NCI-H460 (cell line): ENCODE measurements at regions not wholly inside any gene's neighbourhood (a gene's known extent, or its start where the extent isn't known, plus 50 kb on each side); places are given as distances from the start of the nearest gene placed in this dataset.
"Not testable (repeated sequence)": the region's sequence is repeated elsewhere in the genome, so short reads cannot be mapped to it uniquely, and the experiment has no call there.

Experiments used
- DNase-seq: peaks from one replicate; pipeline ENCODE4 v3.0.0-alpha.2; 2016; ENCODE audit warnings: low read depth; ENCODE audit errors: extremely low read depth

DNA sequence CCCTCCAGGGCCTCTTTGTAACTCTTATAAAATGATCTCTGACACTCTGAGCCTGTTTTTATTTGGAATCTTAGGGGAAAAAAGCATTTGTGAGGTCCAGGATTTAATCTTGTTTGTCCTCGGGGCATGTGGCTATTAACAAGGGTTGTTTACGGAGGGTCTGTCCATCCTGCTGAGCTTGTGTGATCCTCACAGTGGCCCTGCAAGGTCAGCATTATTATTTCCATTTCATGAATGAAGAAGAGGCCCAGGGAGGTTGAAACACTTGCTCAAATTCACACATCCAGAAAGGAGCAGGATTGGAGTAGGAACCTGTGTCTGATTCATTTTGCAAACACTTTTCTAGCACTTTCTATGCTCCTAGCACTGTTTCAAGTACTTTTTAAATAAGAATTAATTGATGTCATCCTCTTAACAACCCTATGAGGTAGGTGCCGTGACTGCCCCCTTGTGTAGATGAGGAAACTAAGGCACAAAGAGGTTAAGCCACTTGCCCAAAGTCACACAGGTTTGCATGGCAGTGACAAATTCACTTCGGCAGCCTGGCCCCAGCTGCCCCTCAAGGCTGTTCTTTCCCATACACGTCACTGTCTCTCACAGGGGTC, 178.9 kb downstream of the MIS18A start:
- no peak for DNase-seq

DNA sequence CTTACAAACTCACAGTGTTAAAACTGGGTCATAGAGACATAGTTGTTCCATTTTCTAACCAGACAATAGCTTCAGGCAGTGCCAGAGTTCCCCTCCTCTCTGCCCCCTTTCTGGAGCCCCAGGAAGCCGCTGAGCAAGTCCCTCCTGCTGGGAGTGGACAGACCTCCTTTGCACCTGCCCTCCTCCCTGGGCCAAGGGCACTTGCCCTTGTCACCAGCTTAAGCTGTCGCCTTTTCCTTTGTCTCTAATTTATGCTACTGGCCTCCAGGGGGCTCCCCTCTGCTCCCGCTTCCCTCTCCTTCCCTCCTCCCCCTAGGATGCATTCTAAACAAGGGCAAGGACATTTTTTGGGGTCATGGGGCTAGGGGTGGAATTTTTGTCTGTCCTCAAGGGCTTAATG, 182.4 kb downstream of the MIS18A start:
- peak; percentile 24 for DNase-seq

DNA sequence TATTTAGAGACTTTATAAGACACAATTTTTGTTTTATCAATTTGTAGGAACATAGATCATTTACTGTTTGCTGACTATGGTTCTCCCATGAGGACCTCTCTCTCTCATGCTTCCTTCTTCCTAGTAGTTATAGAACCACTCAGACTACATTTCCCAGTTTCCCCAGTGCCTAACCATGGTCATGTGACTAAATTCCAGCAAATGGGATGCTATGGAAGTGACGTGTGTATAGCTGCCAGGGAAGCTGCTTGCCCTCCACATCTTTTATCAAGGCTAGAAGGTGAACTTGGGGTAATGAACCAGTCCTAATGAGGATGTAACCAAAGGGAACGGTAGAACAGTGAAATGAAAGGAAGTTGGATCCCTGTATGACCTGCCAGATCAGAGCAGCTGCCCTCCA, 184.0 kb downstream of the MIS18A start:
- DNase-seq, result peak; percentile 13

DNA sequence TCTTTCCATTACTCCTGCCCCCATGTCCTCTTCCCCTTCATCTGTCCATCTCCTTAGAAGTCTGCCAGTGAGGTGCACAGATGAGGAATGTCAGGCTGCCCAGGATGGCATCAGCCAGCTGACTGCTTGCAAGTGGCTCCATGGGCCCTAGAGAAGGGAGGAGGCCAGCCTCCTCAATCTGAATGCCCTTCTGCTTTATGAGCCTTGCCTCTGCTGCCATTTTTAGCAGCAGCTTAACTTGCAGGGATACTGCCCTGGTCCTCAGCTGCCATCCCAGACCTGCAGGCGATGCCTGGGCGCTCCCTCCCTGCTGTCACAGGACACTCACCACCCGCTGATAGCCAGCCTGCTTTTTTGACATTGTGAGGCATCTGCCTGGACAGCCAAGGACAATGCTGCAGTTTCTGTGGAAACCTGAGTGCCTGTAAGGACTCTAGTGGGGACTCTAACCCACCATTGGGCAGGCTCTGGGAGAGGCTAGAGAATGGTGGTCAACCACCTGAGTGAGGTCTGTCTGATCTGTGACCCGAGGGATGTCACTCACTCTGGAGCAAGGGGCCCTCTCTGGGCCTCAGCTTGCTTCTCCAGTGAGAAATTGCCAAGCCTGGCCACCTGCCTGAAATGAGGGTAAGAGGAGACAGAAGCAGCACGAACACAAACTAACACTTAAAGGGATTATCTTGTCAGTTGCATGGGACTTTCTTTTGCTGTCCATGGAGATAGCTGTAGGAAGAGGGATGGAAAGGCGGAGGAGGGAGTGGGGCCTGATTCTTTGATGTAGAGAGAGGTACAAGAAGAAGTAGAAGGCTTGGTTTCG, 185.0 kb downstream of the MIS18A start:
- DNase-seq, result no peak

DNA sequence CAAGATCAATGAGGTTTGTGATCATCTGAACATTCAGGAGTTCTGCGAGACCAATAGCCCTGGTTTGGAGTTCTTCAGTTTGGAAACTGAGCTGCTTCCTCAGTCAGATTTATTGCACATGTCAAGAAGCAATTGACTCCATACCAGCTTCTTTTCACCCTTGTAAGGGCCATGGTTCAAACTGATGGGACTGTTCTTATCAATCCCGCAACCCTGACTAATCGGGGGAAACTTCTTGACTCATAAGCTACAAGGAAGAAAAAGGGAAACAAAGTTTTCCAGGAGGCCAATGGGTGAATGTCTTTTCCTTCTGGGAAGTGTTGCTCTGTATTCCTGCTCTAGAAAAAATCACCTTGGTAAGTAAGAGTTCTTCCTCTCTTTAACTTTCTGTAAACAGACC, 187.9 kb downstream of the MIS18A start:
- no peak for DNase-seq

DNA sequence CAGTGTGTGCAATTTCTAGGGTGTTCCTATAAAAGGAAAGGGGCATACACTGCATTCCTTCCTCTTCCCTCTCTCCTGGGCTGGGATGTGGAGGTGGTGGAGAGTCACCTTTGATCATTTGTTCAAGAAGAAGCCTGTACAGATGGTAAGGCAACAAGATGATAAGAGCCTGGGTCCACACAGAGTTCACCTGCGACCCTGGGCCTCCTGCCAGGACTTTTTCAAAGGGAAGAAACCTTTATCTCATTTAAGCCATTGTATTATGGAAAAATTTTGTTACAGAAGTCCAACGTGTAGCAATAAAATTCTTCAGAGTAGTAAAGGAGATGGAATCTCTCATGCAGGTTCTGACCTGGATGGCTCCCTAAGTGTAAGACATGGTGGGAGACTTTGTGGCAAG, 189.1 kb downstream of the MIS18A start:
- no peak for DNase-seq

DNA sequence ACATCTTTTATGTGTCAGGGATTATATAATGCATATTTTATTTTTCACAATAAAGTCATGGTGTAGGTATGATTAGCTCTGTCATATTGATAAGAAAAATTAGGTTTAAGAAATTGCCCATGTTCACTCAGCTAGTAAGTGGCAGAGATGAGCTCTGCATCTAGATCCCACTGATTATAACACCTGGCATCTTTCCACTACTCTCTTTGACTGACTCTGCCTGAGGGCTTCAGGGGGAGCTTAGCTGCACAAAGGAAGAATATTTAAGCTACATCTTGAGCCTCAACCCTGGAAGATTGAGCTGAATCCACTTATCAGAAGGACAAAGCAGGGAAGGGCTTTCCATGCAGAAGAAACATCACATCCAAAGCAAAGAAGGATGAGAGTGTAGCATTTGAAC, 190.4 kb downstream of the MIS18A start:
- DNase-seq, result no peak

DNA sequence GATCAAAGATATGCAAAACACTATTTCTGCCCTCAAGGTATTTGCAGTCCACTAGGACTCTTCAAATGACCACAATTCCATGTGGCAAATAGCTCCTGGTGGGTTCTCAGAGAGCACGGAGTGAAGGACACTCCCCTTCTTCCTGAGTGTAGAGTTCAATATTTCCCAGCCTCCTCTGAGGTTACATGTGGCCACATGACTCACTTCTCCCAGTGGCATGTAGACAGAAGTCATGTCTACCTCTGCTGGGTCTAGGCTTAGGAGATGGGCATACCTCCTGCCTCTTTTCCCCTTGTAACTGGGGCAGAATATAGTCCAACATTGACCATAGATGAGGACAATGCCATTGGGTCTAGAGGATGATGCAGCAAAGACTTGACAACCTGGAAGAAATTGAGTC, 191.4 kb downstream of the MIS18A start:
- no peak for DNase-seq

DNA sequence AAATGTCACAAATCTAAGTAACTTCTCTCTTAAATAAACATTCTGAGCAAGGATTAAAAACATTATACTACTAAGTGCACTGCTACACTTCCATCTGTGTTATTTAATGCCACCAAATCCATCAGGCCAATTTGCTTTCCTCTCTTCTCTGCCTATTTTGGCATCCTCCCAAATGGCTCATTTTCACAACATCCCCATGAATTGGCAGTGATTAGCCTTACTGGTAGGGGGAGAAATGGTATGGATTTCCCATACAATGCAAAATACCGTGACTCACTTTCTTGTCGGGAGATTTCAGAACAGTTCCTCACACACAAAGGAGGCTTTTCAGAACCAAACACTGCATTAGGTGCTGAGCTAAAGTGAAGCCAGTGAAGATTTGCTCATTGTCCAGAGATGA, 195.7 kb downstream of the MIS18A start:
- no peak for DNase-seq

DNA sequence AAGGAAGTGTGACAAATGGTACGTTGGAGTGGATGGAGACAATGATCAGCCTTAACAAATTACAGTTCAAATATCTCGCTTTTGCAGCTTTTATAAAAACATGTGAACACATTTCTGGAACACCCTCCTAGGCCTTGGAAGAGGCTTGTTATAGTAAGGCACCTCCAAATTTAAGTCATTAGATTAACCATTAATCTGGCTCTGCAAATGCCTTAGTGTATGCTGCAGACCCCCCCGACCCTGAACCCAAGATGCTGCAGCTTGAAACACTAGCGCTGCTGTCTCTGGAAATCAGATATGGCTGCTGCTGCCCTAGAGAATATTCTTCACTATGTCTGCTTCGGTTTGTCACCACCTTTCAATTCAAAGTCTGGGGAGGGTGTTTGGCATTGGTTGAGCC, 196.4 kb downstream of the MIS18A start:
- DNase-seq, result no peak

DNA sequence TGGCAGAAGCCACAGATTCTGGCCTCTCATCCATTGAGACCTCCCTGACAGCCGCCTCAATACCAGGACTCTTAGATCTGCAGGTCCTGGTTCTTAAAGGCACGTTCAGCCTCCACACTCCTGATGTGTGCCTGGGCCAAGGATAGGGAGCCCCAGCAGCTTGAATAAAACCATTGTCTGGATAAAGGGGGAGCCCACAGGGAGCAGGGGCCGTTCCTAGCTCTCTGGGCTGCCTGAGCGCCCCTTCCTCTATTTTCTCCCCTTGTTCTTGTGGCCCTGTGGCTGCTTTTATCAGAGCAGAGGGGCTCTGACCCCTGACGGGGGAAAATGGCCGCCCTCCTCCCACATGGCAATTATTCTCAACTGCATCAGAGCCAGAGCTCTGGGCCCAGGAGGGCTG, 200.8 kb downstream of the HUNK start:
- no peak for DNase-seq

DNA sequence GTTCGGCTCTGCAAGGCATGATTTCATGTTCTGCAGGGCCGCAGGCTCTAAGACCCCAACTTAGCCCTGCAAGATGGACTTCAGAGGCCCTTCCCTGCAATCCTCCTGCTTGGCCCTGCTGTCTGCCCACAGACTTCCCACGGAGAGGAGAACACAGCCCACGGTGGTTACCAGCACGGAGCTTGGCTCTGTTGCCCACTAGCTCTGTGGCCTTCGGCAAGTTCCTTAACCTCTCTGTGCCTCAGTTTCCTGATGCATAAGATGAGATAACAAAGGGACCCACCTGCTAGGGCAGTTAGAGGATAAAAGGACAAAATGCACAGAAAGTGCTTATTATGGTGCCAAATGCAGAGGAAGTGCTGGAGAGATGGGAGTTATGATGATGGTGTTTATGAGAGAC, 200.4 kb downstream of the HUNK start:
- no peak for DNase-seq

DNA sequence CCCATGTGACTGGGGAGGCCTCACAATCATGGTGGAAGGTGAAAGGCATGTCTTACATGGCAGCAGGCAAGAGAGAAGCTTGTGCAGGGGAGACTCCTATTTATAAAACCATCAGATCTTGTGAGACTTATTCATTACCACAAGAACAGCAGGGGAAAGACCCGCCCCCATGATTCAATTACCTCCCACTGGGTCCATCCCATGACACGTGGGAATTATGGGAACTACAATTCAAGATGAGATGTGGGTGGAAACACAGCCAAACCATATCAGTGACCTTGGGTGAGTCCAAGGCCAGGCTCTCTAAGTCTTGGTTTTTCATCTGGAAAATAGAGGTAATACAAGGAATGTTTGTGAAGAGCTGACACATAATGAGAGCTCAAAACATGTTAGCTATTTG, 198.8 kb downstream of the HUNK start:
- not testable (repeated sequence) for DNase-seq

DNA sequence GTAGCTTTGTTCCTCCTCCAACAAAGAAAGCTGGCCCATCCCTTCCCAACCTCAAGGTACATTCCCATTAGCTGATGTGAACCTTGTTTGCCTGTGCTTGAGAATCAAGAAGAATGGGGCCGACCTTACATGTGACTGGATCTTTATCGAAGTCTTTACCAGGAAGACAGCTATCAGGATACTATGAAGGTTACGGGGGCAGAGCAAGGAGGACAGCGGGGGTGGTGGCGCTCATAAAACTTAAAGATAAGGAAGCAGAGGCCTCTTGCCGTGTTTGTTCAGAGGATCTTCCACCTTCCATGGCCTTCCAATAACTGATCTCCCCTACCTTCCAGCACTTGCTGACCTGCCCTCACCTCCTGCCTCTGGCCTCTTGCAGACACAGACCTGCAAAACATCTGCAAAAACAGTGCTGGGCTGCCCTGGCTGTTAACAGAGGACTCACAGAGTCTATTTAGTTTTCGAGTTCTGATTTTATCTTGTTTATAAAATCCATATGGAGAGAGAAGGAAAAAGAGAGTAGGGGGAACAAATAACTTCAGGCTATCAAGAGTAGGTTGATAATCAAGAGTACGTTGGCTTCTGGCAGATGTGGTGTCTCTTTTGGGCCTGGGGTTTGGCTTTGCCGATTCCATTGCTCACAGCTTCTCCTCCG, 198.0 kb downstream of the HUNK start:
- DNase-seq, result no peak

DNA sequence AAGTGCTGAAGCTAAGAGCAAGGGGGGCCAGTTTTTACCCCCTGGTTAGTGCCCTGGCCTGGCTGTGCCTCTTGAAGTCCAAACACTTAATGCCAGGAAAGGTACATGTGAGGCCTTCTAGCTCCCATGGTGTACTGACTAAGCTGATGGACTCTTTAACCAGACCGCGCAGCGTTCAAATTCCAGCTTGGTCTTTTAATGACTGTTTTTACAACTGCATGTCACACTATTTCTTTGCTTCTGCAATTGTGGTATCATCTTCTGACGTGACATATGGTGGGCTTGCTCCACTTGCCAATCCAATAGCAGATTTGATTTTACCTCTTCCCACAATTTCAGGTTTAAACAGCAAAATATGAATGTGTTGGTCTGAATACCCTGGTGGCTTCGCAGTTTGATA, 197.3 kb downstream of the HUNK start:
- DNase-seq, result no peak

DNA sequence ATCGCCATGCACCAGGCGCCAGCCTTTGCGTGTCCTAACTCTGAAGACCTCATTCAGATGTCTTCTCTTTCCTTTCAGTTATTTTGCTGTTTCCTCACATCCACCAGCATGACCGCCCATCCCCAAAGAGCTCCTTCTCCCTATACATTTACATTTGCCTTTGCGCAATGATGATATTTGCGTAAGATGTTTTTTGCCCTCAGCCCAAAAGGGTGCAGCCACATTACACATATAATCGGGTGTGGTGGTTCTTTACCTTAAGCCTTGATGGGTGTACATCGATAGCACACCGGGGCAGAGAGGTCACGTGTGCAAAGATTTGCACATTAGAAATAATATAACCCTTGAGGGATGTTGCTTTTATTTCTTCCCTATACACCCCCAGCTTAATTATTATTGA, 192.8 kb downstream of the HUNK start:
- DNase-seq, result no peak

DNA sequence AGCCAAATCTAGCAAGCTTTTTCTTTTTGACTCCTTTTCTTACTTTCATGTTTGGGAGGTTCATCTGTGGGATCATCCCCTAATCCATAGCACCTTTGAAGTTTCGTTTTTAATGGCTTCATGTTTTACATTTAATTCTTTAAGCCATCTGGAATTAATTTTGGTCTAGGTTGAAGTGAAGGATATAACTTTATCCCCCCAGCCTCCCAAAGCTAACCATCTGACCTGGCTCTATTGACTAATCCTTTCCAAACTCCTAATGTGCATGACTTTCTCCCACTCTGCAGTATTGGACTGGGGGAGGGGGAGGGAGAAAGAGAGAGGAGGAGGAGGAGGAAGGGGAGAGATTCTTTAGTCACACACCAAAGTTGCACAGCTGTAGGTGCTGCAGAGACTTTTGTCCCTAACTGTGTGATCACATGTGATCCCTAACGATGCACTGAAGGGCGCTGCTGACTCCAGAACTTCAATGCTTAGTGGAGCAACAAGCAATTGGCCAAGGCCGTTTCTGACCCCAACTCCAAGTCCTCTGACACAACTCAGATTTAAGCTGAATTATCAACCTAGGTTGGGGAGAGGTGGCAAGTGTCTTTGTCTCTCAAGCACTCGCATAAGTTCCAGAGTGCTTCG, 191.6 kb downstream of the HUNK start:
- no peak for DNase-seq

DNA sequence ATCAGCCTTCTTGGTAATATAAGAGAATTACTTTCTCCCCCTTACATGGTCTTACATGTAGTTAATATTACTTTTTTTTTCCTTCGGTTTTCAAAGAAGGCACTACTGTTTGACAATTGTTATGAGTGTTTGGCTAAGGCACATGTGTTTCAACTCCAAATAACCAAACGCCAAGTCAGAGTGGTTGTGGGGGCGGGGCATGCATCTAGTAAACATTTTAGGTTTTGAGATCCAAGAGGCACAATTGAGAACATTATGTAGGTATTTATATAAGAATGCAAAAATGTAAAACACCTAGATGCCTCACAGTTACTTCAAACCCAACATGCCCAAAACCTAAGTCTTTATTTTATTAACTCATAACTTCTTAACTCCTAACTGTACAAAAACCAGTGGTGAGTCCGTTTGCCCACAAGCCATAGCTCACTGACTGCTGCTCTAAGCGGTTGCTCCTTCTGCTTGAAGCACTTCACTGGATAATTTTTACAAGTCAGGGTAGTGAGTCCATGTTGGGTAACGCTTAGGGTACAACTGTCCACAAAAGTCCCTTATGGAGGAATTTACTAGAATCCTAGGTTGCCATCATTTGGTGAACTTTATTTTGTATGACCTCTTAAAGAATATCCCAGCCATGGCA, 189.9 kb downstream of the HUNK start:
- no peak for DNase-seq

DNA sequence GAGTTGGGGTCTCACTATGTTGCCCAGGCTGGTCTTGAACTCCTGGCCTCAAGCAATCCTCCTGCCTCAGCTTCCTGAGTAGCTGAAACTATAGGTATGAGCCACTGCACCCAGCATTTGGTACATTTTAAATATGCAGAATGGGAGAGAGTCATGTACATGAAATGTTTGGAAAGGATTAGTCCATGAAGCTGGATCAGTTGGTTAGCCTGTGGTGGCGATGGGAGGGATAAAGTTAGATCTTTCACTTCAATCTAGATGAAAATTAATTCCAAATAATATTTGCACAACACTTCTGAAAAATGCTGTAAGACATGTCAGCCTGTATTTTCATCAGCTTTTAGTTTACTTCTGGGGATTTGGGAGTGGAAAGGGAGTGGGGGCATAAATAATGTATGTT, 188.9 kb downstream of the HUNK start:
- no peak for DNase-seq

DNA sequence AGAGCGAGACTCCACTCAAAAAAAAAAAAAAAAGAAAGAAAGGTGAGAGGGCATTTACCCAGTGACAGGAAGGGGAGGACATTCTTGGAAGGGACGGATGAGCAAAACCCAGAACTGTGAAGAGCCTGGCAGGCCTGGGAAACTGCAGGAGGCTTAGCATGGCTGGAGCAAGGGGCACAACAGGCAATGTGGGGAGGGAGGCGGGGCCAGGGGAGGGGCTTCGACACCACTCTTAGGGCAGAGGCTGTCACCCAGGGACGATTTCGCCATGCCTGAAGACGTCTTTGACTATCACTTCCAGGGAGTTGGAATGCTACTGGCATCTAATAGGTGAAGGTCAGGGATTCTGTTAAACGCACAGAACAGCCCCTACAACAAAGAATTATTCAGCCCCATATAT, 184.0 kb downstream of the HUNK start:
- no peak for DNase-seq

DNA sequence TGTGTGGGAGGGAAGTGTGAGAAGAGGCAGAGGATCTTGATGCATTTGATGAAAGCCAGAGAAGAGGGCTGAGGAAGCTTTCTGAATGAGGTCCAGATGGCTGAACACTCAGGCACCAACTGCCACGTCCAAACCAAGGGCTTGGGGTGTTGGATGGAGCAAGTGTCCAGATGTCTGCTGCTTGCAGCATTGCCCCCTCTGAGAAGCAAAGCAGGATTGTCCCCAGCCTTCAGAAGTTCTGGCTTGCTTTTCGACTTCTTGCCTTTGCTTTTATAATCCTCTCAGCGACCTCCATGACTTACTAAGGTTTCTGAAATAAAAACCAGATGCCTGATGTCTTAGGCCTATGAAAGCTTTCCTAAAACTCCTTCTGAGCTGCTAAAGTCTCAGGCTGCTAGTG, 182.5 kb downstream of the HUNK start:
- no peak for DNase-seq
